Dermis microvascular lymphatic vessel endothelial cell (primary cell): ENCODE measurements at regions not wholly inside any gene's neighbourhood (a gene's known extent, or its start where the extent isn't known, plus 50 kb on each side); places are given as distances from the start of the nearest gene placed in this dataset.
"Not testable (repeated sequence)": the region's sequence is repeated elsewhere in the genome, so short reads cannot be mapped to it uniquely, and the experiment has no call there.

Source experiments
- DNase-seq, 2 donors: peaks; one replicate each; pipeline versions ENCODE4 v3.0.0 to v3.0.0-alpha.2; 2010; ENCODE audit warnings: low read depth in 2 of 2

DNA sequence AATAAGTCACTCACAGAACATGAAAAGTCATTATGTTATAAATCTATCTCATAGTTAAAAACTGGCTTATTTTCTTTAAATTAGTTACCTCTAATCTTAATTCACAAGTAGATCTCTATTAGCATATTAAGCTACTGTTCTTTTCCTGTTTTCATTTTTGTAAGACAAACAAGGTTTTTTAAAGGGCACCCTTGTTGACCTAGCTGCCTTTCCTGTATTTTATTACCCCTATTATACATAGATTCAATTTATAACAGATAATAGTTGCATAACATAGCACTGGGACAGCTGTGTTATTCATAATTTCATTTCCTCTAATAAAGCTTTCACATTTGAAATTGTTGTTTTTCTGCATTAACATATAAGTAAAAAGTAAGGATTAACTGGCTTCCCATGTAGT, 1500.7 kb upstream of the FLRT2 start:
- DNase-seq = peak; percentile 5 to 12

DNA sequence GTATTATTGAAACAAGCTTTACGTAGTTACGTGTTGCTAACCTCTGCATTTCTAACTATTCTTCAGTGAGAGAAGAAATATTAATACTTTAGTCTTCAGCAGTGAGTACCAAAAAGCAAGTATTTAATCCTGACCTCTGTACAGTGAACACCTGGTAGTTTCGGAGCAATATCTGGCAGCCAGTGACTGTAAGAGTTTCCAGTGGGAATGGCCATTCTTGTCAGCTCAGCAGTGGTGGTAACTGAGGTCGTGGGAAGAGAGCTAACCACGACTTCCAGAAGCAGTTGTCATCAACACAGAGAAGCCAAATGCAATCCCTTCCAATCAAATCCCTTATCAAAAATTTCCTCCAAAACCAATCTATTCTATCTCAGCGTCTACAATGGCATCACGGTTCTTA, 1500.2 kb upstream of the FLRT2 start:
- DNase-seq = peak; percentile 64 to 65

DNA sequence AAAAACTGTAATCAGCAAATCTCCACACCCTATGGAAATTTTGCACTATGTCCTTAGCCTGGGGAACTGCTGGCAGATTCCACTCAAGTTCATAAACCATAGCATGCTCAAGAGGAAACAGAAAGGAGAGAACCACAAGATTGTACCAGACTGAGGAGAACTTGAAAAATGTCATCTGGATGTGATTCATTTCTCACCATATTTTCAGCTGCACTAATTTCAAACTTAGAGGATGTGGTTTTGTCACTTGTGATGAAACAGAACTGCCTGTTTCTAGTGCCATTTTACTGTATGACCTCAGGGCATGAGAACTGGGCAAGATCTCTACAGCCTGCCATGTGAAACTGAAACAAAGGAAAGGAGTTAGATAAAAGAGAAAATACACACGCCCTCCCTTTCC, 1493.1 kb upstream of the FLRT2 start:
- DNase-seq = peak; percentile 57 to 76

DNA sequence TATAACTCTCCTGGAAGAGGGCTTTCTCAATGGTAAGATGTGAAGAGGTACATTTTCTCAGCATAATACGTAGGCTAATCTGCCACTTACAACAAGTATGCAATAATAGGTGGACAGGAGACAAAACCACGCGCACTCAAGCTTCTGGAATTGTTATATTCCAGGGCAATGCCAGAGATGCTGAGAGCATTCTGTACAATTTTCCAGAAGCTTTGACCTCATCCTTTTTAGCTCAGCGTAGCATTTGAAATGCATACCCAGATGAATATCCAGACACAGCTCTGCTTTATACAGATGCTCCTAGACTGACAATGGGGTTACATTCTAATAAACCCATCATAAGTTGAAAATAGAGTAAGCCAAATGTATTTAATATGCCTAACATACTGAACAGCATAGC, 1492.4 kb upstream of the FLRT2 start:
- no peak for DNase-seq

DNA sequence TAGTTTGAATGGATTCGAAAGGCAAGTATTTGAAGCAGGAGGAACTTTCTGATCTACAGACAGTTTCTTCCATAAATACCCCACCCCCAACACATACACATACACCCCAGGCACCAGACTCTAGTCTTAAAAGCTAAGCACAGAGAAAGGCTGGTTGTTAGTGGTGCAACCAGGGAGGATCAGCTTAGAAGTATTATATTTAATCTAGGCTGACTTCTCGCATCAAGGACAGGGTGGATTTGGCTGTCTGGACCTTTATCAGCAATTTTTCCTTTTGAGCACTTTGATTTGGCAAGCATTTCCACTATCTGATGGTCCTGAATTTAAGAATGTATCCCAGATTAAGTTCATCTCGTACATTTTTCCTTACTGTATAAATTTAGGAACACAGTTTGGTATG, 1489.8 kb upstream of the FLRT2 start:
- no peak for DNase-seq

DNA sequence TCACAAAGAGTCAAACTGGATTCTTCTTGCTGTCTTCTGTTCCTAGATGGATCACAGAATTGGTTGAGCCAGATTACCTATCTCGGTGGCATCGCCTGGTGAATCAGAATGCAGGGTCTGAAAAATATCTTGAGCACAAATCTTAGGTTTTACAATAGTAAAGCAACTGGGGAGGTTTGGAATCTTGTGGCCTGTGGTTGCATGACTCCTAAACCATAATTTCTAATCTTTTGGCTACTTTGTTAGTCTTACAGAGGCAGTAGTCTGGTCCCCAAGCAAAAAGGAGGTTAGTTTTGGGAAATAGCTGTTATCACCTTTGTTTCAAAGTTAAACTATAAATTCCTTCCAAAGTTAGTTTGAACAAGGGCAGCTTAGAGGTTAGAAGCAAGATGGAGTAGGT, 1488.5 kb upstream of the FLRT2 start:
- DNase-seq = no peak

DNA sequence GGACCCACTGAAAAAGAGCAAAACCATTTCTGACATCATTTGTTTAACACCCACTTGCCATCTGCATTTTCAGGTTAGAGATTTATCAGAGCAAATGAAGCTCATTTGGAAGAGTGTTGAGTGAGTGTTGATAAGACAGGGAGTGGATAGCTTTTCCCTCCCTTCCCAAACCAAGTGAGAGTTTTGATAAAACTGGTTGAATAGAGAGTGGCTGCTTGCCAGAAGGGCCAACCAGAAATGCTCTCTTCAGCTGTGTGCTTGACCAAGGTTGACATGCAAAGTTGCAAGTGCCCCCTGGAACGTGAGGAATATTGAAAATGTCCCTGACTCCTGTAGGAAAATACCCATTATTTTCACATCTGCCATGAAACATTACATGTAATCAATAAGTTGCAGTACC, 1487.0 kb upstream of the FLRT2 start:
- DNase-seq = no peak

DNA sequence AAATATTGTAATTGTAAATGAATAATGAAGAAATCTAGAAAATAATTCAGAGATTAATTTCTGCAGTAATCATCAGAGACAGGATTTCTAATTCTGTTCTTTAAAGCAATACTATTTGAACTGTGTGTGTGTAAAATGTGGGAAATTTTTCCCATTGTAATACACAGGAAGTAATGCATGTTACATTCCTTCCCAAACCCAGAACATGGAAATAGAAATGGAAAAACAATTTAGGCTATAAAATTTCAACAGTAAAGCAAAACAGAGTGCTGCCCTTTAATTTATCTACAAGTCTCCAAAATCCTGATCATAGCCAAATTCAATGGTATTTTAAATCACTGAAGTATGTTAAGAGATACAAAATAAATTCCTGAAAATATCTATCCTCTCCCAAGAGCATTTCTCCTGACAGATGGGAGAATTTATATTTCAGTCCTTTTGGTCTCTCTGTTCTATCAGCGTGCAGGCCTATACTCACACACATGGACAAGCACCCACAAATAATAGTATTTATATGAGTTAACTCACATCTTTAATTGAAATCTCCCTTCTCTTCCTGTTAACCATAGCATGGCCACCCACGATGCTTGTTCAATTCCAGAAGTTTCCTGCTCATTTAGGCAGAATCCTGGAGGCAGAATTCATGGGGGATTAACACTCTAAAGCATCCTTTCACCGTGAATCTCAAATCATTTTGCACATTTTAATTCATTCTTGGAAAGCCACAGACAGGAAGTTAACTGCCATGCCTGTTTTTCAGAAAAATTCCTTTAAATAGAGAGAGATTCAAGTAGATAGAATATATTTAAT, 1465.4 kb upstream of the FLRT2 start:
- DNase-seq = peak; percentile 73 to 85

DNA sequence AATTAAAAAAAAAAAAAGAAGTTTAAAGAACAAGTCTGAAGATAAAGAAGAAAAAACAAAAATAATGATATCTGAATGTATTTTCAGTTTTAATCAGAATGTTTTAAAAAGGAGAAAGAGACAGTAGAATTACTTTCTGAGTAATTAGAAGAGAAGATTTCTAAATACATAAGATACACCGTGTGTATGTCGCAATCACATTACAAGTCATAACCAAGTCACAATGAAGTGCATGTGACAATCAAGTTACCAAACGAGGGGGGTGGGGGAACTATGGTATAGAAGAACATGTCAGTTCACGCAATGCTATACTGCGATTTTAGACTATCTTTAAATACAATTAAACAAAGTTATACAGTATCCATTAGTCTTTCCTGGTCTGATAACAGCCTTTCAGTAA, 1464.1 kb upstream of the FLRT2 start:
- no peak for DNase-seq

DNA sequence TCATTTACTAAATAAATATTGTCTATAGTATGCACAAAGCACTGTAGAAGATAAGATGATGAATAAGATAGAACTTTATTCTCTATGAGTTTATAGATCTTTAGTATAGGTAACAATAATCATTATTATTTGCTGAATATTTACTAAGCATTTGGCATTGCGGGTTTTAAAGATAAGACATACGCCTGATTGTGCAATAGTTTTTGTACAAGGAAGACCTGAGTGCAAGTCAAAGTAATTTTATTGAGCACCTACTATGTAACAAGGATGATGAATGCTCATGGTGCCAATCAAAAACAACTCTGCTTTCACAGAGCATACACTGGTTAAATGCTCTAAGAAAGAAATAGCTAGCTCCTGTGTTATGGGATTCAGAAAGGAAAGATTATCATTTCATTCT, 1461.7 kb upstream of the FLRT2 start:
- DNase-seq = no peak

DNA sequence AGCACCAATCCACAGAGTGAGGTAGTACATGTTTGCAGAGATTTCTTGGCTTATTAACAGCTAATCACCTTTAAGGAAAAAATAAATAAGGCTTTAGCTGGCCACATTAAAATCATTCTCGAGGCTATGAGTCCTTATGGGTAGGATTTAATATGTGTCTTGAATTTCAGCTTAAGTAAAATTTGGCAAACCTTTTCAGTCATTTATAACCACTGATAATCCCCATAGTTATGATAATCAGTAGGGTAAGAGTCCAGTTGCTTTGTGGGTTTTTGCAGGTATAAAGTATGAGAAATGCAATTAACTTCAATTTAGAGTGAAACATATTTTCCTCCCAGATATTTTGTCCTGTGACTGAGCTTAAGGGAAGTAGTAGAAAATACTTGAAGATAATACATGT, 1458.9 kb upstream of the FLRT2 start:
- DNase-seq = no peak

DNA sequence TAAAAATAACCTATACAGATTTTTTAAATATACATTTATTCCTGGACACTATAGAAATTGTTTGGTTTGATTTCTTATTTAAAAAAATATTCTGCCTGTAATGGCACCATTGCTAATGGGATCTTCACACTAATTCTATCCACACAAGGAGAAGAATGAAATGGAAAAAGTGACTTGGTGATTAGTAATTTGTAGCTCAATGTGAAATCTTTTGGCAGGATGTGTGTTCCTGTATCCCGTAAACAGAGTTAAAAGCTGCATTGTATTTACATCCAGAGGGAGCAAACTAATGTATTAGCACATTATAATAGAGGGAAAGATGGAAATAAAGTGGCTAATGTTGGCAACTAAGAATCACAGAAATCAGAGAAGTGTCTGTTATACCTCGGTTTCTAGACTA, 1455.3 kb upstream of the FLRT2 start:
- peak; percentile 29 to 60 for DNase-seq

DNA sequence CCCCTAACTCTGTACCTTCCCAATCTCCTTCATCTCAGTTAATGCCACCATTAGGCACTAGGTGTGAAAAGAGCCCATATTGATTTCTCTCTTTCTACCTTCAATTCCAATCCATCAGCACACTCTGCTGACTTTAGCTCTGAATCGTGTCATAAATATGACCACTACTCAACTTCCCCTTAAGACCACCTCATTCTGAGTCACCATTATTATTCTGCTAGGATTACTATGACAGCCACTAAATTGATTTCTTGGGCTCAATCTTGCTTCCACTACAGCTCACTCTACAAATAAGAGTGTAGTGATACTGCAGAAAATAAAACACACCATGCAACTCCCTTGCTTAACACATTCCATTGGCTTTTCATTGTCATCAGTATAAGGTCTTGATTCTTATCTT, 1449.0 kb upstream of the FLRT2 start:
- no peak for DNase-seq

DNA sequence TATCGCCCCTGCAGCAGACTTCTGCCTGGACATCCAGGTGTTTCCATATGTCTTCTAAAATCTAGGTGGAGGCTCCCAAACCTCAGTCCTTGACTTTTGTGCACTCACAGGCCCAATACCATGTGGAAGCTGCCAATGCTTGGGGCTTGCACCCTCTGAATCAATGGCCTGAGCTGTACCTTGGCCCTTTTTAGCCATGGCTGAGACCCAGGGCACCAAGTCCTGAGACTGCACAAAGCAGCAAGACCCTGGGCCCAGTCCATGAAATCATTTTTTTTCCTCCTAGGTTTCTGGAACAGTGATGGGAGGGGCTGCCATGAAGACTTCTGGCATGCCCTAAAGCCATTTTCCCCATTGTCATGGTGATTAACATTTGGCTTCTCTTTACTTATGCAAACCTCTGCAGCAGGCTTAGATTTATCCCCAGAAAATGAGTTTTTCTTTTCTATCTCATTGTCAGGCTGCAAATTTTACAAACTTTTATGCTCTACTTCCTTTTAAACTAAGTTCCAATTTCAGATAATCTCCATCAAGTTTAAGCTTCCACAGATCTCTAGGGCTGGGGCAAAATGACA, 1445.8 kb upstream of the FLRT2 start:
- no peak for DNase-seq

DNA sequence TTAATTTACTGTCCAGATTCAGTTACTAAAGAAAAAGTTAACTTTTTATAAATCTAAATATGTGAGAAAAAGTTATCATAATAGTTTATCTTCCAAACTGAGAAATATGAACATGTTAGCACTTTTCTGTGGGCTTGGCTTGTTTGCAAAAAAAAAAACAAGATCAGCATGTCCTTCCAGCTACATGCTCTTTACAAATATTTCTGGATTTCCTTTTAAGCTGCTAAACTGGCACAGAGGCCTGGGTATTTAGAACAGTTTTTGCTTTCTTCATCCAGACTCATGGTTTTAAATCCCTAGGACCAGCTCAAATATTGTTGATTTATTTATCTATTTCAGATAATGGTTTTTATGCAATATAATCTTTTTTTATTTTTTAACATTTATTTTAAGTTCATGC, 1444.5 kb upstream of the FLRT2 start:
- peak in 1 of 2 donors; percentile 34 for DNase-seq

DNA sequence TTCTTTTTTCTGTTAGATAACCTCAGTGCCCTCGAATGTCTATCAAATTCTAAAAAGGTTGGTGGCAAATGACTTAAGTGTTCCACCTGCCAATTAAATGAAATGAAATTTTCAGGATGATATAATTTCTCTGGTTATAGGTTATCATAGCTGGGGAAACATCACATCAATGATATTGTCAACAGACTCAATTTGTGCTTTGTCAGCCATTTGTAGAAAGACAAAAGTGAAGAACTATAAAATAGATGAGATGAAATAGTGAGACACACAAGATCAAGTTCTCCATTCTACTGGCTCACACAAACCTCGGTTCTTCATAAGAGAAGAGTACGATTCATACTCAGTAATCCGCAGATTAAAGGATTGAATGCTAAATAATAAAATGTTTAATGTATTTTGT, 1443.2 kb upstream of the FLRT2 start:
- DNase-seq = no peak

DNA sequence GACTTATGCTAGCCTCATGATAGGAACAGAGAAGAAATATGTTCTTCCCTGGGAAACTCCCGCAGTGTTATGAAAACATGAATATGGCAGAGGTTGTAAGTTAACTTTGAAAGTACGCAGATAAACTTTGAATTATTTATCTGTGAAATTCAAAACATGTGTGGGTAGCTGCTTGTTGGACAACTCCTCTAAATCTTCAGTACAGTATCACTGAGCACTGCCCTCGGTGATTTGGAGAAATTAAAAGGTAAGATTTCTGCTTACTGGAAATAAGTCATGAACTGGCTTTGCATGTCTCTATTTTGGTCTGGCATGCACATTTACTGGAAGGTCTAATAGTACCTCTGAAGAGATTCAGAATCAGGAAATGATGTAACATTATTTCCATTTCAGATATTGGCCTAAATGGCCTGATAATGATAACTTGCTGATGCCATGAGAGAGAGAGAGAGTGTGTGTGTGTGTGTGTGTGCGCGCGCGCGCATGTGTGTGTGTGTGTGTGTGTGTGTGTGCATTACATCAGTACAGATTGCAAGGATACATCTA, 1441.9 kb upstream of the FLRT2 start:
- peak; percentile 47 to 67 for DNase-seq

DNA sequence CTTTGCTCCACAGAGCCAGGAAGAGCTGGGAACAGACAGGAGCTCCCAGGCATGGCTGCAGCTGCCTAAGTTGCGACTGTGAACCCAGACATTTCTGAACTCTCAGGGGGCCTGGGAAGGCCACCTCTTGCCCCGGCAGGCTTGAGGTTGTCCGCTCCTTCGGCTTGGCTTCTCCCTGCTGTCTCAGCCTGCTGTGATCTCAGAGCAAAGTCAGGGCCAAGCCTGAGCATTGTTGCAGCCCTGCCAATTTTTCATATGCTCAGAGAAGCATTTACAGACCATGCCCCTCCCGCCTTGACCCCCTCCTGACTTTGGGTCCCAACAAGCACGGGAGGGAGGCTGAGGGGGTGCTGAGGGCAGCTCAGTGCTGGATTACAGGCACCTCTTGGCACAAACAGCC, 1439.1 kb upstream of the FLRT2 start:
- DNase-seq = no peak

DNA sequence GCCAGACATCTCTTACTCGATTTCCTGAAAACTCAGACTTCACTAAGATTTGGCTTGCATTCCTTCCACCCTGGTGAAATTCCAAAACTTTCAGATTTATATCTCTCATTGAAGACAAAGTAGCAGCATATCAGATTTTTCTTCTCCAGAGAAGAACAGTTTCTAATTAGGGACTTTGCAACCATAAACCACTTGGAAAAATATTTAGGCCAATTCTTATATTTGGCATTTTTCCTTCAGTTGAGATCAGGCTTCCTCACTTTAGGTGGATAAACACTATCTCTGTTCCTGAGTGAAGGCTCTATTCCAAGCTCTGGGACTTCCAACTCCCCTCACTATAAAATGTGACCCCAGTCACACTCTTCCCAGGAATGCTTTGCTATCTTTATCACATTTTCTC, 1434.3 kb upstream of the FLRT2 start:
- peak; percentile 14 to 61 for DNase-seq

DNA sequence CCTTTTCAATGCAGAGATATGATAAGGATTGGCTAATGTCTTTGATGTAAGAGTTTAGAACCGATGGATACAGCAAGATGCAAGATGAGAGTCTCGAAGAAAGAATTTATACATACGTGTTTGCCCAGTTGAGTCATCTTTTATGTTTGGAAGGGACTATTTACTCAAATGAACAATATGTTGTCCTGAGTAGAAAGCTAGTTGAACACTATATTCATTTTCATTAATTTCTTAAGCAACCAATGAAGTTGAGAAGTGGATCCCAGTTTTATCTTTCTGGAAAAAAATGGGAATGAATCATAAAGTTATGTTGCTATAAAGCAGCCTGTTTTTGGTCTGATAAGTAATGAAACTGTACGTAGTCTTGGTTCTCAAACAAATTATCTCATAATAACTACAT, 1431.7 kb upstream of the FLRT2 start:
- no peak for DNase-seq

DNA sequence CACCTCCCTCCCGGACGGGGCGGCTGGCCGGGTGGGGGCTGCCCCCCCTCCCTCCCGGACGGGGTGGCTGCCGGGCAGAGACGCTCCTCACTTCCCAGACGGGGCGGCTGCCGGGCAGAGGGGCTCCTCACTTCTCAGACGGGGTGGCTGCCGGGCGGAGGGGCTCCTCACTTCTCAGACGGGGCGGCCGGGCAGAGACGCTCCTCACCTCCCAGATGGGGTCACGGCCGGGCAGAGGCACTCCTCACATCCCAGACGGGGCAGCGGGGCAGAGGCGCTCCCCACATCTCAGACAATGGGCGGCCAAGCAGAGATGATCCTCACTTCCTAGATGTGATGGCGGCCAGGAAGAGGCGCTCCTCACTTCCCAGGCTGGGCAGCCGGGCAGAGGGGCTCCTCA, 1430.4 kb upstream of the FLRT2 start:
- DNase-seq = not testable (repeated sequence)

DNA sequence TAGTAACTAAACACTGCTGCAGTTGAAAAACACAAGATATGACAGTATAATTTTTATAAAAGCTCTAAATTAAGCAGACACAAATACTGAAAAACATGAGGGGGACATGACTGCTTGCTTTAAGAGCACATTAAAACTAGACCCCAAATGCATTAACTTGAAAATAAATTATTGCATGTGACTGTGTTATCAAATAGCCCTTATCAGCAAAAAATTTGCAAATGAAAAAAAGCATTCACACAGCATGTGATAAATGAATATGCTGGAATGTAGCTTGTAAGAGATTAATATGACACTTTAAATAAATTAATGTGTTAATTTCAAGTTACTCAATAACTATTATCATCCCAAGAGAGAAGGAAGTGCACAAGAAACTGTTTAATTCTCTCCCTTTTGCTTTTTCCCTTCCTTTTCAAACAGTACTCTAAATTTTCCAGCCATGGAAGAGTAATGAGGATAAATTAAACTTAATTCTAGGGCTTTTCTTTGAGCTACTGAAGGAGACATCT, 1422.1 kb upstream of the FLRT2 start:
- no peak for DNase-seq
